Glomerular endothelial cell (primary cell): ENCODE measurements at regions not wholly inside any gene's neighbourhood (a gene's known extent, or its start where the extent isn't known, plus 50 kb on each side); places are given as distances from the start of the nearest gene placed in this dataset.
"Not testable (repeated sequence)": the region's sequence is repeated elsewhere in the genome, so short reads cannot be mapped to it uniquely, and the experiment has no call there.

ENCODE experiments used
- DNase-seq: peaks from one replicate; pipeline ENCODE4 v3.0.0-alpha.2; 2011; ENCODE audit warnings: low read depth, low spot score; ENCODE audit errors: extremely low read depth

DNA sequence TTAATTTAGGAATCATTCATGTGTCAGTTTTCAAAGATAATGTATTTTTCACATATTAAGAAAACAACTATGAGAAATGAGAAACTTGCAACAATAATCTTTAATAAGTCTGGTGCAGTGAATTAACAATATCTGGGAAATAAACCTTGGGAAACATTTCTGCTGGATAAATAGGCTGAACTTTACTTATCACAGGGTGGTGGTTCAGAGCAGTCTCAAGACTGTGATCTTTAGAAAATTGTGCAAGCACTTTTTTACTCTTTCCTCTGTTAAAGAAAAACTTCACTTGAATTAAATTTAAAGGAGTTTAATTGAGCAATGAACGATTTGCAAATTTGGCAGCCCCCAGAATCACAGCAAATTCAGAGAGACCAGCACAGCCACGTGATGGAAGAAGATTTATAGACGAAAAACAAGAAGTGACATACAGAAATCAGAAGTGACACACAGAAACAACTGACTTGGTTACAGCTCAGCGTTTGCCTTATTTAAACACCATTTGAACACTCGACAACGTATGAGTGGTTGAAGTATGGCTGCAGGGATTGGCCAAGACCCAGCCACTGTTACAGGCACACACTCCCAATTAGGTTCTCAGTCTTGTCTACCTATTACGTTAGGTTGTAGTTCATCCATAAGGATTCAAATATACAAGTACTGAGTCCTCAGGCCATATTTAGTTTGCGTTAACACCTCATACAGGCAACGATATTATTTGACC is 631.9 kb downstream of the SLCO4C1 start:
- no peak for DNase-seq

DNA sequence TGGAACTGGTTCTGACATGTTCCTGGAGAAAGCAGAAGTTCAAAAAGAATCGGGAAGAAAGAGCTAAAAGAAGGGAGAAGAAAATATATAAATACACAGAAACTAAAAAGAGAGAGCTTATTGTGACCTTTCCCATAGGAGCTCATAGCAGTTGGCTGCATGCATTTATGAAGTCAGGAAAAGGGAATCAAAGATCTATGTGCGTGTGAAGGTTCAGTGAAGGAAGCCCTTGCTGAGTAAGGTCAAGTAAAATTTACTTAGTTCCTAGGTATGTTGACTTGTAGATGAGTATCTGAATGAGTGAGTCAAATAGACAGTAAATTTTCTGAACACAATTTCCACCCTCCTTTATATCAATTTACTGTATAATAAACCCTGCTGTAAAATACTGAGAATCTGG is 632.5 kb downstream of the SLCO4C1 start:
- DNase-seq = no peak

DNA sequence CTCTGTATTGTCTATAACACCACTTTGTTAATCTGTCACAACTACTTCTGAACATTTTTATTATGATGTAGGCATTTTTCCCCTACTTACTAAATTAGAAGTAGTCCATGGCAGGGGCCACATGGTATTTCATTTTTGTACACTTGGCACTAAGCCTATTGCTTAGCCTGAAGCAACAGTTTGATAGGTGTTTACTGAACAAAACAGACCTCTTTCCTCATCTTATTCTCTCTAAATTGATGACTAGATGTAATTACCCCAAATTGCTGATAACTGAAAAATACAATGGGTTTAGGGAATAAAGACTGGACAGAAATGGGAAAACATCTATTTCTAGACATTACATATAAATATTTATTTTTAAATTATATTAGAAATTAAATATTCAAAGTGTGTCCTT is 633.8 kb downstream of the SLCO4C1 start:
- no peak for DNase-seq

DNA sequence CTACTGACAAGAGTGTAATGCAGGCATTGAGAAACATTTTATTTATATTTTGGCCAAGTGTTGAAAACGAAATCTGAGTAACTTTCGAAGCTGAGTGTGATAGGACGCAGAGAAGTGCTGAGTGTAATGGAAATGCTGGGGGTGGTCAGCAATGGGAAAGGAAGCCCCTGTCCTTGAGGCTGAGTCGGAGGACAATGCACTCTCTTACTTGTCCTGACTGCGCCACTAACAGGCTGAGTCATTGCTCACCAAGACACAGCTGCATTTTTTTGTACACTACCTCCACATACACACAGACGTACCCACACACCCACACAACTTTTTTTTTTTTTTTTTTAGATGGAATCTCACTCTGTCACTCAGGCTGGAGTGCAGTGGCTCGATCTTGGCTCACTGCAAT is 637.7 kb downstream of the SLCO4C1 start:
- no peak for DNase-seq

DNA sequence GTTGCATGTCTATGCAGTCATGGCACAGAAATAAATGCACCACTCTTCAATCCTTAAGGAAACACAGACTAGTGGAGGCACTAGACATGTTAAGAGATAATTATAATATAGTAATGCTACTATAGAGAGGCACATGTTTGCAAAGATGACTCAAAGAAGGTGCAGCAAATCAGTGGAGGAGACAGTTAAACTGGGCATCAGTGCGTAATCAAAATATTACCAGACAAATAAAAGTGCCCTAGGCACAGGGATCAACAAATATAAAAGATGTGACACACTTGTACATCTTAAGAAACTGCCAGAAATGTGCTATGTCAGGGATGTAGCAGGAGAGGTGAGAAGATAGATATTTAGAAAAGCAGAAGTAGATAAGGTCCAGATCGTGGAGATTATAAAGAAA is 642.1 kb downstream of the SLCO4C1 start:
- DNase-seq = no peak

DNA sequence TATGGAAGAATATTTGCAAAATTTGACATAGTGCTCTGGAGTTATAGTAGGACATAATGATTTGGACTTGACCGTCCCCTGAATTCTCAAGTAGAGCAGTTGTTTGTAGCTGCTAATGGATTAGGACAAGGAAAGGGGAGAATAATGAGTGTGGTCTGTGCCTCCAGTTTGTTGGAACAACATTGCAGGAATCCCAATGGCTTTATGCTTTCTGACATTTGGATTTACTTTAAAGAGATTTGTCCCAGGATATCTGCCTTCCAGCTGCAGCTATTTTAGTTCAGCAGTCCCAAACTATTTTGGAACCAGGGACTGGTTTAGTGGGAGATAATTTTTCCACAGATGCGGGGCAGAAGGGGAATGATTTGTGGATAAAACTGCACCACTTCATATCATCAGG is 648.2 kb downstream of the SLCO4C1 start:
- DNase-seq = no peak

DNA sequence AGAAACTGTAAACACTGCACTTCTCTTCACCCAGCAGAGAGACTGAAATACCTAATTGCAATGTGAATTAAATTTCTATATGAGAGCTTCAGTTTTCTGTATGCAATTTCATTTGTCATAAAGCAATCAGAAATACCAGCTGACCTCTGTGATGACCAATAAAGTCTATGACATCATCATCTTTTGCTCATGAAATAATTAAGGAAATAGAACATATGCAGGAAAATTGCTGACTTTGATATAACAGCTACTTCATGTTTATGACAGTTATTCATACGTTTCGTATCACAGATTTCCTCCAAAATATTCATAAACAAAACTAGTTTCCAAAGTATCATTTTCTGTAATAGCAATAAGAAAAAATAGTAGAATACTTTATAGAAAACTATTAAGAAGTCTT is 652.3 kb downstream of the SLCO4C1 start:
- DNase-seq = no peak

DNA sequence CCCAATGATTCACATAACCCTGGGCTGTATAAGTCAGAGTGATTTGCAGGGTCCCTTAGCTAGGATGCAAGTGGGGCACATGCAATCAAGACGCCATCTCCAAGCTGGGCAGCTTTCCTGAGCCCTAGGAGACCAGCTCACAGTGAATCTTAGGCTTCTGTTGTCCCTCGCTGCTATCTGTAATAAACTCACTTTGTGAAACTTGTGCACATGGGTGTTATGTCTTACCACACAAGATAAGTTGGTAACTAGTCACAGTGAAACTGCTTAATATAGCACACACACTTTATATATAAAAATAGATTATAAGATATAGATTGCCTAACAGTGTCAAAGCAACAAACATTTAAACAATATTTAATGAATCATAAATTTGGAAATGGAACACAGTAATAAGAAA is 658.5 kb downstream of the SLCO4C1 start:
- DNase-seq = no peak

DNA sequence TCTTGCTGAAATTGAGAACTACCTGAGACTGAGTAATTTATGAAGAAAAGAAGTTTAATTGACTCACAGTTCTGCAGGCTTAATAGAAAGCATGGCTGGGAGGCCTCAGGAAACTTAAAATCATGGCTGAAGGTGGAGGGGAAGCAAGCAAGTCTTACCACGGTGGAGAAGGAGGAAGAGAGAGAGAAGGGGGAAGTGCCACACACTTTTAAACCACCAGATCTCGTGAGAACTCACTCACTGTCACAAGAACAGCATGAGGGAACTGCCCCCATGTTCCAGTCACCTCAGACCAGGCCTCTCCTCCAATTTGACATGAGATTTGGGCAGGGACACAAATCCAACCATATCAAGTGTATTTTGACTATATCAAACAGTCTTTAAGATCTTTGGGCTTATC is 668.3 kb downstream of the SLCO4C1 start:
- DNase-seq = not testable (repeated sequence)

DNA sequence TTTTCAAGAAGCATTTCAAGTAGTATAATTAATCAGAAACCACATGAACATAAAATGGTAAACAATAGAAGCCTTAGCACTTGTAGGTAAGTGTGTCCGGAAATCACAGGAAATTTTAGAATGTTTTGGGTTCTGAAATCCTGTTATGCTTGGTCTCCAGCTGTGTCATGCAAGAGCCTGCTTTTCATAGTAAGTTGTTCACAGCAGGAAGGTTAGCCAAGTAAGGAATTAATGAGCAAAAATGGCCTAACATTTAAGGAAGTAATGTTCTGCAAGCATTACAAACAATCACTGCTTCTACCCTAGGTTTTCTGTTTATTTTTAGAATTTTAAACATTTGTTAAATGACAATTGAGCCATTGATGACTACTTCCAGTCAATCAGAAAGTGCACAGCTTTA is 669.5 kb downstream of the SLCO4C1 start:
- DNase-seq = no peak

DNA sequence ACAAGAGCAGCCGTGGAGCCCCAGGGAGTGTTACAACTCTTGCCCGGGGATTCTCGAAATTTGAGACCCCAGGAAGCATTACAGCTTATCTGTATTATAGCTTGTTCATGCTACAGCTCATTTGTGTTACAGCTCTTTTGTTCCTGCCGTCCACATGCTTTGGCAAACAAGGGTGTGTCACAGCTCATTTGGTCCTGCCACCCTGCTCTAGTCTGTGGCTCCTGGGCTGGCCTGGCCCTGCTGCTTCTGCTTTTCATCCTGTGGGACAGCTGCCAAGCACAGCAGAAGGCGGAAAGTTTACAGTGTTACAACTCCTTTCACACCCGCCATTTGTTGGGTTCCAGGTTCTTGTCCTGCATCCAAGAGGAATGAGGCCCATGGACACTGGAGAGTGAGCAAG is 685.0 kb downstream of the SLCO4C1 start:
- no peak for DNase-seq

DNA sequence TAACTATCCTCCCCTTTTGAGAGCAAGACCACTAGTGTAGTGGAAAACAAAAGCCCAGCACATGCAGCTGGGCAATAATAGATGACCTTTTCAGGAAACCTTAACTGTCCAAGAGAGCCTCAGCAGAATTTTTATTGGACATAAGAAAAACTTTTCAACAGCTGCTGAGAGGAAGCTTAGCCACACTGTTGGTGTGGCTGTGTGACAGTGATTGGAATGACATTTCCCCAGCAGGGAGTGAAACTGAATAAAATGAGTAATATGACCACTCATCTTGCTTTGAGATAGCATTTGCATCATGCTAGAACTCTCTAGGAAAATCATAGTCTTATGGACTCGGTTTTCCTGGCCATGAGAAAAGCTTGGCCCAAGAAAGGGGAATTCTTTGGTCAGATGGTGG is 687.8 kb downstream of the SLCO4C1 start:
- DNase-seq = no peak

DNA sequence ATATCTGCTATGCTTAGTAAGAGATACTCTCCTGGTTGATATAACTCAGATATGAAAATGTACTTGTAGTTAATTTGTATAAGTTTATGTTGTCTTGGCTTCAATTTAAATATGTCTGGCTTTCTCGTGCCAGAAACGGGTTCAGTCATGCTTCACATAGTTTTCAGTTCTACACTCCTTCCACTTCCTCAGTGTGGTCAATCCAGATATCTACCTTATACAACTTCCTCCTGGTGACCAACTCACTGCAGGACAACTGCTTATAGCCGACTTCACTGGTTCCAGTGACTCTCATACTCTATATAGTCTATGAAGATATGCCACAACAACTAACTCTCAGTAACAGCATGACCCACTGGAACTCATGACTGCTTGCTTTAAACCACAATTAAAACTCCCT is 690.4 kb downstream of the SLCO4C1 start:
- no peak for DNase-seq

DNA sequence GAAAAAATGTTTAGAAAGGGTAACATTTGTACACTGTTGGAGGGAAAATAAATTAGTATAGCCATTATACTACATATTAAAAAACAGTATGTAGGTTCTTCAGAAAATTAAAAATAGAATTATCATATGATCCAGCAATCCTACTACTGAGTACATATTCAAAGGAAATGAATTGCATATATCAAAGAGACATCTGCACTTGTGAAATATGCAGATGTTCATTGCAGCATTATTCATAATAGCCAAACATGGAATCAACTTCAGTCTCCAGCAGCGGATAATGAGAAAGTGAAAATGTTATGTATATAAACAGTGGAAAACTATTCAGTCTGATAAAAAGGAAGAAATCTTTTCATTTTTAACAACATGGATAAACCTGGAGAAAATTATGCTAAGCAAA is 695.5 kb downstream of the SLCO4C1 start:
- DNase-seq = no peak

DNA sequence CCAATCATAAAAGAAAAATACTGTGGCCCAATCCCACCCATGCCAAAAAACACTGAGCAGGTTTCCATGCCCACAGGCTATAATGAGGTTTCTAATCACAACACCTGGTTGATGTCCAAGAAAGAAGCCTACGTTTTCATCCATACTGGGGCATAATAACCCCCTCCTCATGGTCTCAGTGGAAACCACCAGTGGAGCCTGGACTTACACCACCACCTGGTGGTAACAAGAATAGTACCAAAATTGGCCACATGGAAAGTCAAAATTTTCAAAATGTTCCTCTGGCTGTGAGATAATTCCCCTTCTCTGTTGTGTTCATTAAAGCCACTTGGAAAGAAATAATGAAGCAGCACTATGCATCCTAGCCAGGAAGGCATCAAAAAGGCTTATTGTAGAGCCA is 687.3 kb upstream of the ST8SIA4 start:
- no peak for DNase-seq

DNA sequence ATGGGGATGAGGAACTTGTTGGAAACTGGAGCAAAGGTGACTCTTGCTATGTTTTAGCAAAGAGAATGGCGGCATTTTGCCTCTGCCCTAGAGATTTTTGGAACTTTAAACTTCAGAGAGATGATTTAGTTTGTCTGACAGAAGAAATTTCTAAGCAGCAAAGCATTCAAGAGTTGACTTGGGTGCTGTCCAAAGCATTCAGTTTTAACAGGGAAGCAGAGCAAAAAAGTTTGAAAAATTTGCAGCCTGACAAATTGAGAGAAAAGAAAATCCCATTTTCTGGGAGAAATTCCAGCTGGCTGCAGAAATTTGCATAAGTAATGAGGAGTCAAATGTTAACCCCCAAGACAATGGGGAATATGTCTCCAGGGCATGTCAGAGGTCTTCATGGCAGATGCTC is 682.3 kb upstream of the ST8SIA4 start:
- DNase-seq = no peak

DNA sequence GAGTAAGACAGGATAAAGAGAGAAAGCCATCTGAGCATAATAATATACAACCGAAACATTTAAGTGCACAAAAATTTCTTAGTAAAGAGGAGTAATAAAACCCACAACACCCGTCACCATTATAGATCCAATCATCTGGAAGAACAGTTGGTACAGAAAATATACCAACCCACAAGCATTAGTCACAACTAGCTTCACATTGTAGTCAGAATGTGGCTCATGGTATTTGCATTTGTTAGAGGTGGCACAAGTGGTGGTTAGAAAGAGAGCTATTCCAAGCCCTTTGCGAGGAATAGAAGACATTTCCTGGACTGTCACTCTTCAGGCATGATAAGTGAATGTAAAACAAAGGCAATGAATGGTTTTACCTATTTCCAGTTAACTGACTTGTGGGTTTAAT is 677.5 kb upstream of the ST8SIA4 start:
- no peak for DNase-seq

DNA sequence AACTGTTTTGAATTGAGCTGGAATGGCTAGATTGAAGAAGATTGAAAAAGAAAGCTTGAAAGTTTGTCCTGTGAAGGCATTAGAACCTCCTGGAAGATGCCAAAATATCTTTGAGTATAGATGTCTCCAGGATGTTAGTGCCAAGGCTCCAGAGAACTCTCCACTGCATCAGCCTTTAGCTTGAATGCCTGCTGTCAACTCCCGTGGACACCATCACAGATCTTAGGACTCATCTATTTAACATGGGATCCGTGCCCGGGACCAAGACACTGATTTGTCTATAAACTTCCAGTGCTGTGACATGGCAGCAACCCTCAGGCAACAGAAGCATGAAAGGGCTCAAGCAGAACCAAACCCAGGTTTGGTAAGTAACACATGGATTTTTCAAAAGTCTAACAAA is 670.9 kb upstream of the ST8SIA4 start:
- DNase-seq = no peak

DNA sequence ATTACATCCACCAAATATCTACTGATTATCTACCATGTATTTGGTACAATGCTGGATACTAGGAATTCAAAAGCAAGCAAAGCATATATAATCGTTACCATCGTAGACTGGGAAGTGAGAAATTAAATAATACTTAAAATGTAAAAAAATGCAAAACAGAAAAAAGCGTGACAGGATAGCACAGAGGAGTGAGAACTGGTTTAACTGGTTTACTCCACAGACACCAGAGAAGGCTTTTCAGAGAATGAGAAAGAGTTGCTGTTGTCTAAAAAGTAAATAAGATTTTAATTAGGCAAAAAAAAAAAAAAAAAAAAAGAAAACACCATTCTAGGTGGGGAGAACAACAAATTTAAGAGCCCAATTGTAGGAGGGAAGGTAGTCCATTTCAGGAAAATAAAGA is 657.9 kb upstream of the ST8SIA4 start:
- DNase-seq = no peak

DNA sequence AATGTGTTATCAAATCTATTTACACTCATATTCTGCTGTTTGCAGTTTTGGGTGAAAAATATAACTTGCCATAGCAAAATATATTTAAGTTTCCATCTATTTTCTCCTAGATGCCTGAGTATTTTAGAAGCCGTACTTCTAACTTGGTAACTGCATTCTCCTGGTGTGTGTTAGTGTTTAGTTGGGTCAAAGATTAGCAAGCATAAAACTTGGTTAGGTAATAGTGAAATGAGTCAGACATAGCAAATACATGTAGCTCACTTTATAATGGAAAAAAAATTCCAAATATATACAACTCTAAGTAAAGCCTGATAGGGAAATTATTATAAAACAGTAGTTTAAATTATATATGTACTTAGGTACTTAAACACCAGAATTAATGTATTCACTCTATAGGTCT is 640.7 kb upstream of the ST8SIA4 start:
- DNase-seq = no peak

DNA sequence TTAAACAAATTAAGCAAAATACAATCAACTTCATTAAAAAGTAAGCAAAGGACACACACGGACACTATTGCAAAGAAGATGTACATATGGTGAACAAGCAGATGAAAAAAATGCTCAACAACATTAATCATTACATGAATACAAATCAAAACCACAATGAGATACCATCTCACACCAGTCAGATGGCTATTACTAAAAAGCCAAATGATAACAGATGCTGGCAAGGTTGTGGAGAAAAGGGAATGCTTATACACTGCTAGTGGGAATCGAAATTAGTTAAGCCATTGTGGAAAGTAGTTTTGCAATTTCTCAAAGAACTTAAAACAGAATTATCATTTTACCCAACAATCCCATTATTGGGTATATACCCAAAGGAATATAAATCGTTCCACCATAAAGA is 636.2 kb upstream of the ST8SIA4 start:
- DNase-seq = no peak

DNA sequence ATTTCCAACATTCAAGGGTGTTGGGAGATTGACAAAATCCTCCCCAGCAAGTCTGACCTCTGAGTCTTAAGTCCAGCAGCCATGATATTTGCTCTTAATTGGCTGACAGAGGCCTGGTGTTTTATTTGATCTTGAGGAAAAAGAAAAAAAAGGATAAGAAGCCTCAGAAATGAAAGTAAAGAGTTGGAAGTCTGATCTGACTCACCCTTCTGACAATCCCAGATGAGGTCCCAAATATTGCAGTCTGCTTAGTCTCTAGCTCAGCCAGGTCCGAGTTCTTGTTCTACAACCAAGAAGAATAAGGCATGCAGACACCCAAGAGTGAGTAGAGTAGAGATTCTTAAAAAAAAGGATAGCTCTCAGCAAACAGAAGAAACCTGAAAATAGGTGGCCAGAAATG is 632.5 kb upstream of the ST8SIA4 start:
- no peak for DNase-seq

DNA sequence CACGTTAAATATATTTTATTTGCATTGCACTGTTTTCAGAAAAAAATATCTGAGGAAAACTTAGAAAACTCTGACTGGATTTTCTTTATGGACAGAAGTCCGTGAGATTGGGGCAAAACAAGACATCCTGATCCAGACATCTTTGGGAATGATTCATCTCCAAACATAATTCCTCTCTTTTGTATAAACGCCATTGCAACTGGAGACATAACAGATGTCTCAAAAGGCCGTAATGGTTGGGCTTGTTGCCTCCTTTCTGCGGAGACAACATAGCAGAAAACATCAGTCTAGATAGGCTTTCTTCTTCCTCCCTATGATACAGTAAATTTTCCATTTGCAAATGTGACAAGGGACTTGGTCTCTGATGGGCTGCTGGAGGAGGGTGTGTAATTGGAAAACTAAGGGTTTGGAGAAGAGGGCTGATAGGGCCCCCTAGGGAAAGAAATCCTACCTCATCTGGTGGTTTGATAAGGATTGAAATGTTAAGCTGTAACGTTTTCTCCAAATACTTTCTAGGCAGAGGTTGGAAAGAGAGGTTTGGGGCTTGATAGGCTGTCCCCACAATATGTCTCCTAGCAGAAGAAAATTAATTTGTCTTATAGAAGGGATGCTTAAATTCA is 631.5 kb upstream of the ST8SIA4 start:
- no peak for DNase-seq
